B cell (primary cell): ENCODE measurements at regions not wholly inside any gene's neighbourhood (a gene's known extent, or its start where the extent isn't known, plus 50 kb on each side); places are given as distances from the start of the nearest gene placed in this dataset.
"Not testable (repeated sequence)": the region's sequence is repeated elsewhere in the genome, so short reads cannot be mapped to it uniquely, and the experiment has no call there.

Experiments used
- ATAC-seq: fragments of 200-7000 bp; cut with Tn5 transposase; one replicate; pipeline ENCODE4 v1.10.0; 2021; ENCODE audit warnings: low read depth, mild to moderate bottlenecking, moderate number of reproducible peaks, moderate library complexity
- CTCF ChIA-PET: fragments of 350-600 bp; sonication (Branson Sonifier 250); formaldehyde crosslinking; loops from one replicate; lab custom pipeline; 2021; ENCODE audit warnings: antibody characterized with exemption, inconsistent platforms; lab: Charles Lee
- POLR2A ChIA-PET: fragments of 350-600 bp; sonication (Branson Sonifier 250); formaldehyde crosslinking; loops from one replicate; lab custom pipeline; 2021; ENCODE audit warnings: antibody characterized with exemption; lab: Charles Lee
- DNase-seq: peaks from one replicate; pipeline ENCODE4 v3.0.0; 2013
- H2AFZ ChIP-seq: 2 replicates; pipeline ENCODE4 v1.6.1; 2012; ENCODE audit warnings: mild to moderate bottlenecking, low read depth, low read length; ENCODE audit not compliant: insufficient read depth, poor library complexity, severe bottlenecking
- H3K27ac ChIP-seq, 2 donors: 1 replicate in 1 of 2; 2 replicates in 1 of 2; pipeline ENCODE4 v1.5.1; 2012 to 2013; ENCODE audit warnings: low read length in 2 of 2, mild to moderate bottlenecking in 2 of 2, moderate library complexity in 1 of 2
- H3K27me3 ChIP-seq, 4 experiments: fragments of 200-600 bp in 1 of 4; sonication (generic) in 1 of 4; replicated peaks in 1 of 4; 1 replicate in 2 of 4; 2 replicates in 2 of 4; pipeline versions ENCODE4 v1.6.1 to v1.7.0; 2013 to 2016; ENCODE audit warnings: low read length in 3 of 4, mild to moderate bottlenecking in 2 of 4, mixed read lengths in 1 of 4, moderate library complexity in 1 of 4; ENCODE audit not compliant: insufficient read depth in 4 of 4, control insufficient read depth in 3 of 4; ENCODE audit errors: control extremely low read depth in 1 of 4
- H3K36me3 ChIP-seq, 2 experiments: replicated peaks in 1 of 2; 1 replicate in 1 of 2; 2 replicates in 1 of 2; pipeline versions ENCODE4 v1.6.1 to v1.7.1; 2013; ENCODE audit warnings: low read length in 1 of 2; ENCODE audit not compliant: insufficient read depth in 2 of 2, control insufficient read depth in 1 of 2; ENCODE audit errors: control extremely low read depth in 1 of 2, extremely low read depth in 1 of 2
- H3K4me1 ChIP-seq, 2 donors: fragments of 200-600 bp in 1 of 2; sonication (generic) in 1 of 2; 1 replicate in 1 of 2; 2 replicates in 1 of 2; pipeline versions ENCODE4 v1.5.1 to v1.6.1; 2013 to 2017; ENCODE audit warnings: low read length in 2 of 2; ENCODE audit not compliant: control insufficient read depth in 2 of 2, insufficient read depth in 2 of 2
- H3K4me2 ChIP-seq: replicated peaks from 2 replicates; pipeline ENCODE3; 2012; ENCODE audit warnings: mild to moderate bottlenecking, low read depth, low read length; ENCODE audit not compliant: poor library complexity, severe bottlenecking
- H3K4me3 ChIP-seq, 5 experiments: fragments of 200-600 bp in 1 of 5; sonication (generic) in 1 of 5; 1 replicate in 3 of 5; 2 replicates in 2 of 5; pipeline versions ENCODE4 v1.5.1 to v1.7.0; 2011 to 2016; ENCODE audit warnings: low read length in 4 of 5, mild to moderate bottlenecking in 4 of 5, low read depth in 2 of 5, control low read depth in 1 of 5, moderate library complexity in 1 of 5; ENCODE audit not compliant: insufficient read depth in 1 of 5; ENCODE audit errors: control extremely low read depth in 1 of 5, extremely low read depth in 1 of 5
- H3K79me2 ChIP-seq: fragments of 200-600 bp; sonication (generic); one replicate; pipeline ENCODE4 v1.6.0; 2016; ENCODE audit warnings: low read length; ENCODE audit not compliant: control insufficient read depth, insufficient read depth
- H3K9ac ChIP-seq: fragments of 200-600 bp; sonication (generic); 2 replicates; pipeline ENCODE4 v1.6.1; 2017; ENCODE audit warnings: mild to moderate bottlenecking, low read length, moderate library complexity
- H3K9me3 ChIP-seq, 3 donors: one replicate each; pipeline versions ENCODE4 v1.6.1 to v1.7.1; 2013; ENCODE audit warnings: low read length in 2 of 3; ENCODE audit not compliant: control insufficient read depth in 2 of 3, insufficient read depth in 1 of 3; ENCODE audit errors: control extremely low read depth in 1 of 3
- H4K20me1 ChIP-seq: 2 replicates; pipeline ENCODE4 v1.6.0; 2012; ENCODE audit warnings: mild to moderate bottlenecking, low read length; ENCODE audit not compliant: insufficient read depth, control insufficient read depth, poor library complexity, severe bottlenecking
- H3K27ac Mint-ChIP-seq: one replicate; pipeline ENCODE4 v1.8.0; 2021; ENCODE audit warnings: mixed read lengths
- H3K27me3 Mint-ChIP-seq: one replicate; pipeline ENCODE4 v1.8.0; 2021; ENCODE audit warnings: mixed read lengths
- H3K4me1 Mint-ChIP-seq: one replicate; pipeline ENCODE4 v1.8.0; 2021; ENCODE audit warnings: mixed read lengths
- H3K4me3 Mint-ChIP-seq: one replicate; pipeline ENCODE4 v1.8.0; 2021; ENCODE audit warnings: mixed read lengths
- H3K9me3 Mint-ChIP-seq: one replicate; pipeline ENCODE4 v1.8.0; 2022; ENCODE audit warnings: mixed read lengths; ENCODE audit not compliant: insufficient read depth
- CTCF ChIP-seq: fragments of 200-600 bp; IDR thresholded peaks from one replicate; pipeline ENCODE4 v1.8.0; 2022; ENCODE audit warnings: antibody characterized with exemption, mild to moderate bottlenecking
- EZH2 ChIP-seq: IDR thresholded peaks from 2 replicates; pipeline ENCODE4 v1.6.1; 2012; ENCODE audit warnings: borderline replicate concordance, low read depth, mild to moderate bottlenecking, moderate library complexity, low read length; ENCODE audit not compliant: insufficient read depth, poor library complexity, severe bottlenecking
- WGBS: methylation state at CpG from one replicate; pipeline ENCODE4 v1.1.5; 2013; ENCODE audit warnings: missing lambda C conversion rate; ENCODE audit not compliant: insufficient coverage; 5-methylcytosine and 5-hydroxymethylcytosine counted together
- intact Hi-C: fragments of 100-400 bp; cut with micrococcal nuclease; formaldehyde crosslinking; loops from one replicate; pipeline ENCODE4 v1.10.0; 2022

- no peak overlapping the region for H3K27ac ChIP-seq
- intact Hi-C loops: no loop called here
- ATAC-seq: no peak
- no peak overlapping the region for H3K9ac ChIP-seq
- ChIA-PET CTCF (no interaction called here), POLR2A (no interaction called here)
- peaks cover 0 to 2% (median 0%) of the 10 kb centered on the region in 3 donors for H3K9me3 ChIP-seq
- H3K27me3 Mint-ChIP-seq: peaks cover 35% of the 10 kb centered on the region
- peaks cover 10 to 13% of the 10 kb centered on the region in 2 donors for H3K4me1 ChIP-seq
- H3K36me3 ChIP-seq: no peaks in the 10 kb centered on the region
- H3K4me3 Mint-ChIP-seq: no peak overlapping the region
- no peak overlapping the region for H3K4me2 ChIP-seq
- no peaks in the 10 kb centered on the region for H3K9me3 Mint-ChIP-seq
- peaks cover 12% of the 10 kb centered on the region for H3K4me1 Mint-ChIP-seq
- no peak overlapping the region for H3K27ac Mint-ChIP-seq
- H2AFZ ChIP-seq: no peak overlapping the region
- peaks cover 0 to 18% (median 6%) of the 10 kb centered on the region in 4 experiments for H3K27me3 ChIP-seq
- no peaks in the 10 kb centered on the region for H3K79me2 ChIP-seq
- no peaks in the 10 kb centered on the region for H4K20me1 ChIP-seq
- DNase-seq: no peak
- TF ChIP-seq CTCF (no peak), EZH2 (no peak)
- no peak overlapping the region for H3K4me3 ChIP-seq
Observed at GRCh38 chr6:20021795-20022194, 184.6 kb downstream of the ID4 start.

GRCh38 chr6:20023549-20024315, 186.6 kb downstream of the ID4 start:
- ATAC-seq, intact Hi-C loops, H4K20me1 ChIP-seq, H3K9me3 ChIP-seq, H3K36me3 ChIP-seq, DNase-seq, H3K79me2 ChIP-seq, H3K27ac Mint-ChIP-seq, H3K27ac ChIP-seq, H3K9me3 Mint-ChIP-seq, POLR2A ChIA-PET: not testable (repeated sequence)
- CTCF ChIA-PET: interaction anchor here (0.6 kb wide), 1 partner anchor 16 kb away, joined by 3 read pairs; no protein-coding TSS in a partner anchor
- WGBS: 1% methylated on average over 19 of the region's 28 CpGs
- H3K4me2 ChIP-seq: peak overlapping the region; percentile 26
- H3K9ac ChIP-seq: peak overlapping the region; percentile 32
- peak overlapping the region; percentile 68 for H2AFZ ChIP-seq
- Mint-ChIP-seq H3K27me3 (peaks cover 49% of the 10 kb centered on the region), H3K4me3 (peak overlapping the region; percentile 78), H3K4me1 (peaks cover 12% of the 10 kb centered on the region)
- H3K4me1 ChIP-seq: peaks cover 10 to 13% of the 10 kb centered on the region in 2 donors
- peak overlapping the region in 3 of 5 experiments; percentile 8 to 28 (median 24) for H3K4me3 ChIP-seq
- H3K27me3 ChIP-seq: peaks cover 0 to 18% (median 6%) of the 10 kb centered on the region in 4 experiments
